ENCODE measurements at regions not wholly inside any gene's neighbourhood (a gene's known extent, or its start where the extent isn't known, plus 50 kb on each side); places are given as distances from the start of the nearest gene placed in this dataset.

DNA sequence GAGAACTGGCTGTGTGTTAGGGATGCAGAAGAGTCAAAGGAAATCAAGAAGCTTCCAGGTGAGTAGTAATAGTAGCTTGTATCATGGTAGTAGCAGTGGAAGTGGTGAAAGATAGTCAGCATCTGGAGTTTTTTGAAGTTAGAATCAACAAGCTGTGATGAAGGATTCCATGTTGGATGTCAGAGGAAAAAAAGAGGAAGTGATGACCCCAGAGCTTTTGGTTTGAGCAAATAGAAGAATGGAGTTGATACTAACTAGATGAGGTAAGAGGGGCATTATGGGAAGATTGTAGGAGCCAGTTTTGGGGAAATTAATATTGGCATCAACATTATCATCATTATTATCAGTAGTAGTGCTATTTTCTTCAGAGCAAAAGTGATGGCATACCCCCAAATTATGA, 542.2 kb downstream of the XIRP2 start:
- TF ChIP-seq, protein P1, sequence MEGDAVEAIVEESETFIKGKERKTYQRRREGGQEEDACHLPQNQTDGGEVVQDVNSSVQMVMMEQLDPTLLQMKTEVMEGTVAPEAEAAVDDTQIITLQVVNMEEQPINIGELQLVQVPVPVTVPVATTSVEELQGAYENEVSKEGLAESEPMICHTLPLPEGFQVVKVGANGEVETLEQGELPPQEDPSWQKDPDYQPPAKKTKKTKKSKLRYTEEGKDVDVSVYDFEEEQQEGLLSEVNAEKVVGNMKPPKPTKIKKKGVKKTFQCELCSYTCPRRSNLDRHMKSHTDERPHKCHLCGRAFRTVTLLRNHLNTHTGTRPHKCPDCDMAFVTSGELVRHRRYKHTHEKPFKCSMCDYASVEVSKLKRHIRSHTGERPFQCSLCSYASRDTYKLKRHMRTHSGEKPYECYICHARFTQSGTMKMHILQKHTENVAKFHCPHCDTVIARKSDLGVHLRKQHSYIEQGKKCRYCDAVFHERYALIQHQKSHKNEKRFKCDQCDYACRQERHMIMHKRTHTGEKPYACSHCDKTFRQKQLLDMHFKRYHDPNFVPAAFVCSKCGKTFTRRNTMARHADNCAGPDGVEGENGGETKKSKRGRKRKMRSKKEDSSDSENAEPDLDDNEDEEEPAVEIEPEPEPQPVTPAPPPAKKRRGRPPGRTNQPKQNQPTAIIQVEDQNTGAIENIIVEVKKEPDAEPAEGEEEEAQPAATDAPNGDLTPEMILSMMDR (IDR thresholded peaks at IDR 0.05; ENCODE audit: control insufficient read depth, extremely low read depth, insufficient read depth): no peak
- DNase-seq (ENCODE audit: low read depth): no peak
- no peak overlapping the region for H3K4me3 ChIP-seq (ENCODE audit: low read depth, low read length)

DNA sequence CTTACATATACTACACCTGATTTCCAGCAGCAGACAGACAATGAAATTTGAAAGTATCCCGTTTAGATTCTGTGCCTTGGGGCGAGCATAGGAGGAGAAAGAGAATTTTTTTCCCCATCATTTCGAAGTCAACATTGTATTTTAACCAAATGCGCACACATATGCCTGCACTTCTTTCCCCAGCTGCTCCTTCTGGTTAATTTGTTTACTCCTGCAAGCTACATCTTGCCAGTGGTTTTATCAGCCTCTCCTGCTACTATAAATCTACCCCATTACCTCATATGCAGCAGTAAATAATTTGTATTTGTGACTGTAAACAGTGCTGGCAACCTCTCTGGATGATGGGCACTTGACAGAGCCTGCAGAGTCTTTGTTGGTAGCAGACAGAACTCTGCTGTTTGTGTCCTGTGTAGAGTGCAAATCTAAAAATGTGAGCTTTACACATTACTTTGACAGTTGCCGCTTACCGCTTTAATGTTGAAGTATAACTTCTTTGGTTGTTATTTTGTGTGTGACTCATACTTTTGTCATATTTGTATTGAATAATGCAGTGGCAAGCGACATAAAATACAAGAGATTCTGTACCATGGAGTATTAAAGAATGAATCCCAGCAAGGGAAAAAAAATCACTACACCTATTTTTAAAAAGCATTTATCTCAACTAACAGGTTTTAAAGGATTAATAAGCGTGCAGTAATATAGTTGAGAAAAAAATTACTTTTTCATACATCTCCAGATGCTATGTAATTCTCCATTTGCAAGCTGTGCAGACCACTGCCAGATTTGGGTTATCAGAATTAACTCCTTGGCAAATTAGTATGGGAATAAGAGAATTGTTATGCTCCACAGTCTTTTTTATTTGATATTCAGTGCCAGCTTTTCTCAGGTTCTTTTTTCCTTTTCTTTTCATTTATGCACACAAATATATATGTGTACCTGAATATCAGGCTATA, 536.8 kb downstream of the XIRP2 start:
- no peak for DNase-seq (ENCODE audit: low read depth)
- H3K4me3 ChIP-seq (ENCODE audit: low read depth, low read length): no peak overlapping the region
- TF ChIP-seq, protein P1 (IDR thresholded peaks at IDR 0.05; ENCODE audit: control insufficient read depth, extremely low read depth, insufficient read depth): no peak

DNA sequence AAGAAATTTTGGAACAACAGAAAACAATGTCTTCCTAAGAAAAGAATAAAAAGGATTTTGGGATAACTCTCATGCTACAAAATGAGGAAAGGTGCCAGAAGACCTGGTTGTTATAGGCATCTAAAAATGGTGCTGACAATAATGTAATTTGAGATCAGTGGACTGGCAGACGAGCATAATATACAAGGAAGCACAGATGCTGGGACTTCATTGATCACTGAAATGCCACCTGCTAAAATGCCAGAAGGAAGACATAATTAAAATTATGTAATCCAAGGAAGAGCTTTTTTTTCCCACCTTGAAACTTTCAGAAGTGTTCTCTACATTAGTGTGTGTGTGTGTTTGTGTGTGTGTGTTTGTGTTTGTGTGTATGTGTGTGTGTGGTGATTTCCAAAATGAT, 535.9 kb downstream of the XIRP2 start:
- TF ChIP-seq, protein P1 (IDR thresholded peaks at IDR 0.05; ENCODE audit: control insufficient read depth, extremely low read depth, insufficient read depth): no peak
- H3K4me3 ChIP-seq (ENCODE audit: low read depth, low read length): no peak overlapping the region
- no peak for DNase-seq (ENCODE audit: low read depth)

DNA sequence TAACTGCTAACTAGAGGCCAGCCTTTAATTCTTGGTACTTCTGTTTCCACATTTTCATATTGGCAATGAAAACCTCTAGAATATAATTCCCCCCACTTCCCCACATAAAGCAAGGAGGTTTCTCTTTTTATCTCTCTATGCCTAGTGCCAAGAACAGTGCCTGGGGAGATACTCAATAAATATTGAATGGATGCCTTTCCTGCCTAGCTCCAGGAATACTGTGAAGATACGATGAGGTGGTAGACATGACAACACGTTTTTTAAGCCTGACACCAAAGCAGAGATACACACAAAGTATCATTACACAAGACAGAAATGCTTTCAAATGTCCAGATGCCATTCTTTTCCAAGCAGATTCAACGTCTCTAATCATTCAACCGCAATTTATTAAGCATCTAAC, 535.5 kb downstream of the XIRP2 start:
- TF ChIP-seq, protein P1 (IDR thresholded peaks at IDR 0.05; ENCODE audit: control insufficient read depth, extremely low read depth, insufficient read depth): no peak
- H3K4me3 ChIP-seq (ENCODE audit: low read depth, low read length): no peak overlapping the region
- DNase-seq (ENCODE audit: low read depth): no peak

DNA sequence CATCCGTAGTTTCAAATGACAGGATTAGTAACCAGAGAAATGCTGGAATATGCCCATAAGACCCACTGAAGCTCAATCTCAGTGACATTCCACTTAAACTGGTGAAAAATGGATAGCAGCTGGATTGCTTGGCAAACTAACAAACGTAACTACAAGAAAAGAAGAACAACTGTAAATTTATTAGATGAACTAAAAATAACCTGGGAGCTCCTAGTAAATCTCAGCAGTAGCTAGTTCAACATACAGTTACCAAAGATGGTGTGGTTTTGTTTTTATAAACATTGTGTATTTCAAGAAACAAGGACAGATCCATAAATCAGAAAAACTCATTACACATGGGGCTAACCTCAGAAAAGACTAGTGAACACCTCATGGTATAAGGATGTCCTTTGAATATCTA, 531.9 kb downstream of the XIRP2 start:
- DNase-seq (ENCODE audit: low read depth): no peak
- TF ChIP-seq, protein P1 (IDR thresholded peaks at IDR 0.05; ENCODE audit: control insufficient read depth, extremely low read depth, insufficient read depth): no peak
- no peak overlapping the region for H3K4me3 ChIP-seq (ENCODE audit: low read depth, low read length)

DNA sequence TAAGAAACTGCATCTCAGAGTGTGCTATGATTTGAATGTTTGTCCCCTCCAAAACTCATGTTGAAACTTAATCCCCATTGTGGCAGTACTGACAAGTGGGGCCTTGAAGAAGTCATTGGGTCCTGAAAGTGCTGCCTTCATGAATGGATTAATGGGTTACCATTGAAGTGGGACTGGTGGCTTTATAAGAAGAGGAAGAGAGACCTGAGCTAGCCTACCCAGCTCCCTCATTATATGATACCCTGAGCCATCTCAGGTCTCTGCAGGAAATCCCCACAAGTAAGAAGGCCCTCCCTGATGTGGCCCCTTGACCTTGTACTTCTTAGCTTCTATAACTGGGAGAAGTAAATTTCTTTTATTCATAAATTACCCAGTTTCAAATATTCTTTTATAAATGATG, 526.8 kb downstream of the XIRP2 start:
- H3K4me3 ChIP-seq (ENCODE audit: low read depth, low read length): no peak overlapping the region
- no peak for DNase-seq (ENCODE audit: low read depth)
- TF ChIP-seq, protein P1 (IDR thresholded peaks at IDR 0.05; ENCODE audit: control insufficient read depth, extremely low read depth, insufficient read depth): no peak

All from LNCaP clone FGC (cell line).